SK-N-SH (cell line): ENCODE measurements at regions not wholly inside any gene's neighbourhood (a gene's known extent, or its start where the extent isn't known, plus 50 kb on each side); places are given as distances from the start of the nearest gene placed in this dataset.

Source experiments
- CTCF ChIA-PET: fragments of 300-600, 350-600 bp; formaldehyde crosslinking; extraction: SDS; loops from one replicate; lab custom pipeline; 2021; lab: Yijun Ruan, JAX
- POLR2A ChIA-PET: fragments of 350-600 bp; sonication (Branson Sonifier 250); formaldehyde crosslinking; extraction: SDS; loops from one replicate; lab custom pipeline; 2020; ENCODE audit warnings: antibody characterized with exemption, inconsistent platforms; lab: Yijun Ruan, JAX
- DNase-seq: peaks from one replicate; pipeline ENCODE4 v3.0.0; 2012
- H2AFZ ChIP-seq: fragments of 200-600 bp; sonication (generic); 2 replicates; pipeline ENCODE4 v1.8.1; 2016; ENCODE audit warnings: antibody characterized with exemption, mild to moderate bottlenecking, low read depth
- H3F3A ChIP-seq: fragments of 200-600 bp; sonication (generic); replicated peaks from 2 replicates; pipeline ENCODE3; 2016; ENCODE audit warnings: antibody characterized with exemption, mild to moderate bottlenecking; ENCODE audit not compliant: insufficient read depth
- H3K27ac ChIP-seq, 2 experiments: fragments of 200-500 bp in 1 of 2; fragments of 200-600 bp in 1 of 2; sonication (Bioruptor generic) in 1 of 2; sonication (generic), shearing (Covaris generic) in 1 of 2; 2 replicates each; pipeline versions ENCODE4 v1.5.1 to v1.6.1; 2014 to 2016; ENCODE audit warnings: low read depth in 2 of 2, inconsistent platforms in 1 of 2, low read length in 1 of 2, mild to moderate bottlenecking in 1 of 2, mixed read lengths in 1 of 2
- H3K27me3 ChIP-seq: fragments of 200-600 bp; sonication (generic), shearing (Covaris generic); 2 replicates; pipeline ENCODE4 v1.6.1; 2016; ENCODE audit warnings: mixed run types; ENCODE audit not compliant: insufficient read depth
- H3K36me3 ChIP-seq, 2 experiments: fragments of 200-500 bp in 1 of 2; fragments of 200-600 bp in 1 of 2; sonication (Bioruptor generic) in 1 of 2; sonication (generic) in 1 of 2; replicated peaks in 1 of 2; 2 replicates each; pipeline versions ENCODE3 to v1.5.1; 2014 to 2016; ENCODE audit warnings: low read length in 1 of 2, mild to moderate bottlenecking in 1 of 2; ENCODE audit not compliant: insufficient read depth in 2 of 2, control insufficient read depth in 1 of 2
- H3K4me1 ChIP-seq, 2 experiments: fragments of 200-500 bp in 1 of 2; fragments of 200-600 bp in 1 of 2; sonication (Bioruptor generic) in 1 of 2; sonication (generic), shearing (Covaris generic) in 1 of 2; 2 replicates each; pipeline versions ENCODE4 v1.5.1 to v1.6.1; 2014 to 2016; ENCODE audit warnings: low read depth in 1 of 2, low read length in 1 of 2, mixed run types in 1 of 2; ENCODE audit not compliant: insufficient read depth in 2 of 2, control insufficient read depth in 1 of 2
- H3K4me2 ChIP-seq: fragments of 200-600 bp; sonication (generic), shearing (Covaris generic); 2 replicates; pipeline ENCODE4 v1.6.1; 2017; ENCODE audit warnings: mixed run types
- H3K4me3 ChIP-seq, 2 experiments: fragments of 200-500 bp in 1 of 2; fragments of 200-600 bp in 1 of 2; sonication (Bioruptor generic) in 1 of 2; sonication (generic), shearing (Covaris generic) in 1 of 2; 2 replicates each; pipeline versions ENCODE4 v1.5.1 to v1.8.1; 2014 to 2016; ENCODE audit warnings: low read depth in 2 of 2, inconsistent platforms in 1 of 2, low read length in 1 of 2, mild to moderate bottlenecking in 1 of 2, mixed read lengths in 1 of 2, moderate library complexity in 1 of 2
- H3K79me2 ChIP-seq: fragments of 200-600 bp; sonication (generic); 2 replicates; pipeline ENCODE4 v1.8.1; 2017; ENCODE audit warnings: mild to moderate bottlenecking; ENCODE audit not compliant: insufficient read depth
- H3K9ac ChIP-seq: fragments of 200-600 bp; sonication (generic); 2 replicates; pipeline ENCODE4 v1.6.1; 2017; ENCODE audit warnings: mixed run types
- H3K9me2 ChIP-seq: fragments of 200-600 bp; sonication (generic); 2 replicates; pipeline ENCODE4 v1.6.1; 2017; ENCODE audit warnings: mixed run types
- H3K9me3 ChIP-seq: fragments of 200-600 bp; sonication (generic); 2 replicates; pipeline ENCODE4 v1.6.1; 2017; ENCODE audit warnings: mixed run types, mild to moderate bottlenecking, moderate library complexity
- H4K20me1 ChIP-seq: fragments of 200-600 bp; sonication (generic); 2 replicates; pipeline ENCODE4 v1.6.1; 2017; ENCODE audit warnings: mild to moderate bottlenecking, mixed run types; ENCODE audit not compliant: insufficient read depth
- CTCF ChIP-seq: fragments of 200-600 bp; sonication (generic); IDR thresholded peaks from 2 replicates; pipeline ENCODE4 v1.6.1; 2017; ENCODE audit warnings: antibody characterized with exemption, mild to moderate bottlenecking, moderate library complexity
- ELF1 ChIP-seq: IDR thresholded peaks from 2 replicates; pipeline ENCODE4 v1.4.0; 2012
- FOXJ3 ChIP-seq: sonication (generic); formaldehyde crosslinking; IDR thresholded peaks from 2 replicates; pipeline ENCODE4 v1.5.1; 2020; ENCODE audit warnings: mild to moderate bottlenecking, missing genetic modification reagents
- GATA2 ChIP-seq: sonication (generic); formaldehyde crosslinking; IDR thresholded peaks from 2 replicates; pipeline ENCODE4 v1.5.0; 2020; ENCODE audit warnings: mild to moderate bottlenecking, missing genetic modification reagents
- IRF3 ChIP-seq: fragments of 150-350 bp; IDR thresholded peaks from 2 replicates; pipeline ENCODE4 v1.6.1; 2016; ENCODE audit warnings: mild to moderate bottlenecking, low read depth, low read length
- MAX ChIP-seq: IDR thresholded peaks from 2 replicates; pipeline ENCODE4 v1.4.0; 2012; ENCODE audit warnings: low read depth
- PBX3 ChIP-seq: IDR thresholded peaks from 2 replicates; pipeline ENCODE4; 2012
- POLR2AphosphoS5 ChIP-seq: IDR thresholded peaks from 2 replicates; pipeline ENCODE4 v1.6.1; 2012; ENCODE audit warnings: low read depth, low read length
- RCOR1 ChIP-seq: fragments of 150-350 bp; IDR thresholded peaks from 2 replicates; pipeline ENCODE4 v1.6.1; 2017; ENCODE audit warnings: antibody characterized with exemption, low read length
- RFX5 ChIP-seq: IDR thresholded peaks from 2 replicates; pipeline ENCODE4 v1.6.1; 2012; ENCODE audit warnings: mild to moderate bottlenecking, improper control_type of control experiment, low read length
- SMC3 ChIP-seq: IDR thresholded peaks from 2 replicates; pipeline ENCODE4 v1.6.1; 2012; ENCODE audit warnings: low read depth, low read length, improper control_type of control experiment
- TCF12 ChIP-seq: IDR thresholded peaks from 2 replicates; pipeline ENCODE4 v1.4.0; 2012
- TEAD4 ChIP-seq: IDR thresholded peaks from 2 replicates; pipeline ENCODE4 v1.4.0; 2012; ENCODE audit warnings: mild to moderate bottlenecking, borderline replicate concordance; ENCODE audit not compliant: insufficient read depth
- USF2 ChIP-seq: fragments of 150-350 bp; IDR thresholded peaks from 2 replicates; pipeline ENCODE4 v1.6.1; 2017; ENCODE audit warnings: antibody characterized with exemption, low read length, low read depth, borderline replicate concordance
- YY1 ChIP-seq: IDR thresholded peaks from 2 replicates; pipeline ENCODE4 v1.4.0; 2012; ENCODE audit warnings: low read depth, mild to moderate bottlenecking
- WGBS: methylation state at CpG from one replicate; pipeline ENCODE4 v1.1.6; 2017; ENCODE audit warnings: low lambda C conversion rate; 5-methylcytosine and 5-hydroxymethylcytosine counted together

- ChIA-PET POLR2A (no interaction called here), CTCF (interaction anchor here (1.1 to 2.1 kb wide), 3 partner anchors 13 to 124 kb away, joined by 3 to 7 read pairs (median 3); no protein-coding TSS in a partner anchor)
- H3K9me3 ChIP-seq: no peaks in the 10 kb centered on the region
- peaks cover 0 to 12% of the 10 kb centered on the region in 2 experiments; a peak in 1 of 4 replicates for H3K4me1 ChIP-seq
- H3K79me2 ChIP-seq: no peaks in the 10 kb centered on the region
- no peaks in the 10 kb centered on the region for H3K36me3 ChIP-seq
- no peak overlapping the region for H3K9ac ChIP-seq
- DNase-seq: no peak
- 90% methylated on average over 10 of the region's 11 CpGs for WGBS
- H3K4me2 ChIP-seq: no peak overlapping the region
- no peaks in the 10 kb centered on the region for H3K9me2 ChIP-seq
- no peak overlapping the region for H3K27ac ChIP-seq
- H4K20me1 ChIP-seq: no peaks in the 10 kb centered on the region
- H3K4me3 ChIP-seq: no peak overlapping the region
- TF ChIP-seq USF2 (no peak), MAX (no peak), TEAD4 (no peak), TCF12 (no peak), FOXJ3 (CRISPR knock-in tag) (no peak), ELF1 (no peak), GATA2 (CRISPR knock-in tag) (no peak), PBX3 (no peak)
- H2AFZ ChIP-seq: no peak overlapping the region
- H3K27me3 ChIP-seq: no peaks in the 10 kb centered on the region
- H3F3A ChIP-seq: no peaks in the 10 kb centered on the region
Measured at GRCh38 chr22:23509571-23510302, 70.4 kb downstream of the IGLL1 start.

- no peak overlapping the region for H3K4me3 ChIP-seq
- TF ChIP-seq IRF3: no peak
- no peak for TF ChIP-seq MAX
- no peak for TF ChIP-seq RFX5
- no peak for TF ChIP-seq POLR2AphosphoS5
- no peak for TF ChIP-seq YY1
- TF ChIP-seq SMC3: no peak
- no peak for TF ChIP-seq CTCF
- no peak for TF ChIP-seq RCOR1
- TF ChIP-seq, all 33 proteins: peak for 0
- peak; percentile 25 for DNase-seq
- Histone ChIP-seq H3K9ac (no peak overlapping the region), H3K4me2 (no peak overlapping the region), H4K20me1 (no peaks in the 10 kb centered on the region), H3K9me2 (no peaks in the 10 kb centered on the region), H3K79me2 (no peaks in the 10 kb centered on the region), H3K9me3 (no peaks in the 10 kb centered on the region), H3K27ac (no peak overlapping the region), H3K4me1 (peaks cover 0 to 26% of the 10 kb centered on the region in 2 experiments; a peak in 1 of 4 replicates), H3K27me3 (no peaks in the 10 kb centered on the region), H2AFZ (no peak overlapping the region), H3F3A (no peaks in the 10 kb centered on the region), H3K36me3 (no peaks in the 10 kb centered on the region)
- 67% methylated on average over 7 of the region's 10 CpGs for WGBS
- POLR2A ChIA-PET: no interaction called here
- CTCF ChIA-PET: no interaction called here
Measured at GRCh38 chr22:23504516-23504915, 75.6 kb downstream of the IGLL1 start.
